ENCODE measurements at regions not wholly inside any gene's neighbourhood (a gene's known extent, or its start where the extent isn't known, plus 50 kb on each side); places are given as distances from the start of the nearest gene placed in this dataset.

GRCh38 chr13:90246687-90247345, 1100.7 kb upstream of the MIR17HG start:
- TF ChIP-seq POLR2A (IDR thresholded peaks at IDR 0.05; ENCODE audit: low read length) (no peak), GATA1 (IDR thresholded peaks at IDR 0.05; ENCODE audit: low read depth, low read length) (no peak)

Measured in erythroblast (primary cell).